ENCODE measurements at regions not wholly inside any gene's neighbourhood (a gene's known extent, or its start where the extent isn't known, plus 50 kb on each side); places are given as distances from the start of the nearest gene placed in this dataset.

- no peak for DNase-seq
- no peaks in the 10 kb centered on the region for H3K36me3 ChIP-seq
- 94 to 95% methylated on average over 6 of the region's 6 CpGs for WGBS, 2 donors
These were observed 71.8 kb upstream of the ATL2 start for GRCh38 chr2:38448692-38449410.

GRCh38 chr2:38446906-38447561, 70.0 kb upstream of the ATL2 start:
- no peak overlapping the region for H3K27ac ChIP-seq

More at GRCh38 chr2:38448692-38449410, 71.8 kb upstream of the ATL2 start:
- Histone ChIP-seq H3K27me3 (no peaks in the 10 kb centered on the region), H3K4me3 (no peak overlapping the region), H3K4me1 (peaks cover 0 to 9% (median 0%) of the 10 kb centered on the region in 9 donors), H3K27ac (no peak overlapping the region), H3K9me3 (no peaks in the 10 kb centered on the region)
- intact Hi-C loops (cut with DNase I): loop anchor here in 3 of 10 donors (5.0 to 10.0 kb wide), 3 partner anchors 74 to 137 kb away; partner anchors contain the start of gene ATL2 (in 2 of the 3)
- no peak for ATAC-seq
- no peak for TF ChIP-seq CTCF (IDR thresholded peaks at IDR 0.05)

GRCh38 chr2:38446418-38446817, 69.3 kb upstream of the ATL2 start:
- H3K9me3 ChIP-seq: no peaks in the 10 kb centered on the region
- no peaks in the 10 kb centered on the region for H3K36me3 ChIP-seq
- intact Hi-C loops (cut with DNase I): loop anchor here in 3 of 10 donors (5.0 to 10.0 kb wide), 3 partner anchors 72 to 134 kb away; partner anchors contain the start of gene ATL2 (in 2 of the 3)
- peak in 1 of 2 donors; percentile 8 for DNase-seq
- no peak overlapping the region for H3K27ac ChIP-seq
- TF ChIP-seq CTCF (IDR thresholded peaks at IDR 0.05): peak in 7 of 9 donors; percentile 17 to 53 (median 28)
- peaks cover 0 to 26% (median 15%) of the 10 kb centered on the region in 9 donors for H3K4me1 ChIP-seq
- H3K4me3 ChIP-seq: no peak overlapping the region
- peak in 4 of 8 donors; percentile 25 to 58 (median 42) for ATAC-seq
- H3K27me3 ChIP-seq: no peaks in the 10 kb centered on the region
- 43 to 54% methylated on average over 7 of the region's 7 CpGs for WGBS, 2 donors

More at GRCh38 chr2:38446906-38447561, 70.0 kb upstream of the ATL2 start:
- Histone ChIP-seq H3K4me3 (no peak overlapping the region), H3K9me3 (no peaks in the 10 kb centered on the region), H3K4me1 (peaks cover 0 to 25% (median 15%) of the 10 kb centered on the region in 9 donors), H3K36me3 (no peaks in the 10 kb centered on the region), H3K27me3 (no peaks in the 10 kb centered on the region)
- no peak for ATAC-seq
- no peak for TF ChIP-seq CTCF (IDR thresholded peaks at IDR 0.05)
- 75 to 76% methylated on average over 7 of the region's 7 CpGs for WGBS, 2 donors
- no peak for DNase-seq
- intact Hi-C loops (cut with DNase I): loop anchor here in 3 of 10 donors (5.0 to 10.0 kb wide), 3 partner anchors 72 to 135 kb away; partner anchors contain the start of gene ATL2 (in 2 of the 3)

- no peak for TF ChIP-seq CTCF (IDR thresholded peaks at IDR 0.05)
- Histone ChIP-seq H3K27me3 (no peaks in the 10 kb centered on the region), H3K4me1 (peaks cover 0 to 30% (median 20%) of the 10 kb centered on the region in 9 donors), H3K36me3 (no peaks in the 10 kb centered on the region), H3K27ac (no peak overlapping the region), H3K4me3 (no peak overlapping the region), H3K9me3 (no peaks in the 10 kb centered on the region)
- WGBS, 2 donors: 88 to 93% methylated on average over 2 of the region's 2 CpGs
- intact Hi-C loops (cut with DNase I): loop anchor here in 2 of 10 donors (10.0 kb wide), 2 partner anchors 69 to 129 kb away; partner anchors contain the start of gene ATL2 (in 2 of the 2)
- DNase-seq (no peak), ATAC-seq (no peak)
These were observed 67.2 kb upstream of the ATL2 start for GRCh38 chr2:38444247-38444646.

All from heart right ventricle (tissue), 16 donors.